Stimulated activated CD8-positive, alpha-beta memory T cell treated with anti-CD3 and anti-CD28 coated beads, Interleukin-15, amount 100 ng/mL, for 24 hours (primary cell): ENCODE measurements at regions not wholly inside any gene's neighbourhood (a gene's known extent, or its start where the extent isn't known, plus 50 kb on each side); places are given as distances from the start of the nearest gene placed in this dataset.

Experiments used
- DNase-seq: peaks from one replicate; pipeline ENCODE4 v3.0.0-alpha.2; 2020; ENCODE audit warnings: low read depth

- DNase-seq = no peak
These were observed 1104.7 kb downstream of the BCL11B start for GRCh38 chr14:98167275-98167674.

DNA sequence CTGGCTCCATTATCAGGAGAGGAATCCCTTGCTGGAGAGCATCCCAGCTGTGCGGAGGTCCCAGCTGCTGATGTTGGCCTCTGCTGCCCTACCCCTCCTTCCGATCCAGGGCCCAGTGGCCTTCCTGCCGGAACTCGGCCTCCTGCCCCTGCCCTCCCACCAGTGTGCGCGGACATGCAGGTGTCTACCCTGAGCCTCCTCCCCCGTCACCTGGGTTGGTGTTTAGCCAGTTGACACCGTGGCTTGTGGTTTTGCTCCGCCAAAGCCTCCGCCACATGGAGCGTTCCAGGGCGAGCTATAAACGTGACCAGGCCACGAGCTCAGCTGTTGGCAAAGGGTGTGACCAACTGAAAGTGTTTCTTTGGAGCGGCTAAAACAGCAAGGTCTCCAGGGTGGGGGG, 1104.3 kb downstream of the BCL11B start:
- DNase-seq = no peak

DNA sequence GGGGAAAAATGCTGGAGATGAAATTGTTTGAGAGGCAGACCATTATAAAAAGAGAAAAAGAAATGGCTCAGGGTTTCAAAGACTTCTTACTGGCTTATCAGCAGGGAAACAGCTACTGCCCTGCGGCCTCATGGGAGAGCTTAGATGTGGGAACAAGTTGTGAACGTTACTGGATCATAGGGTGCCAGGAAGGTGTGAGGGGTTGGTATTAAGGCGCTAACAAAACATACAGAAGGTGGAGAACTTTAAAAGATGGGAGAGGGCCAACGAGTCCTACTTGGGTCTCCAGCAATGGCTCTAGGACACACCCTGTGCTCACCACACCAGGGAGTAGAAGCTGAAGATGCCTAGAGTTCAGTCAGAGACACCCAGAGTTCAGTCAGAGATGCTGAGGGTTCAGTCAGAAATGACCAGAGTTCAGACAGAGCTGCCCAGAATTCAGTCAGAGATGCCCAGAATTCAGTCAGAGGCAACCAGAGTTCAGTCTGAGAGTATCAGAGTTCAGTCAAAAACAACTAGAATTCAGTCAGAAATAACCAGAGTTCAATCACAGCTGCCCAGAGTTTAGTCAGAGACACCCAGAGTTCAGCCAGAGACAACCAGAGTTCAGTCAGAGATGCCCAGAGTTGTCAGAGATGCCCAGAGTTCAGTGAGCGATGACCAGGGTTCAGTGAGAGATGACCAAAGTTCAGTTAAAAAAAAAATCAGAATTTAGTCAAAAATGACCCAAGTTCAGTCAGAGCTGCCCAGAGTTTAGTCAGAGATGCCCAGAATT, 1103.6 kb downstream of the BCL11B start:
- no peak for DNase-seq

GRCh38 chr14:98169170-98169587, 1102.8 kb downstream of the BCL11B start:
- no peak for DNase-seq

DNA sequence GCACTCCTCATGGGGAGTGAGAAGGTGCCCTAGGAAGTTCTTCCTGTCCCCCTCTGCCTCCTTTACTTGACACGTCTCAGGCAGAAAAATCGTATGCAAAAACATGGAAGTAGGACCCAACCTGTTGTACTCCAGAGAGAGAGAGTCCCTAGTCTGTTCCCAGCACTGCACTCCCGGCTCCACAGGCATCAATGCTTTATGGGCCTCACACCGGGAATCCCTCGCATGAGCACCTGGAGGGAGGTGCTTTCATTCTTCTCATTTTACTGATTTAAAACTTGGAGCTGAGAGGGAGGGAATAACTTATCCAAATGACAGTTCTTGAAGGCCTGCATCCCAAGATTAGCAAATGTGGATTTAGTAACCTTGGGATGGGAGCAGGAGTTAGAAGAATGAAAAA, 1101.4 kb downstream of the BCL11B start:
- DNase-seq = no peak

- no peak for DNase-seq
These were observed 1100.3 kb downstream of the BCL11B start for GRCh38 chr14:98171654-98172053.

- no peak for DNase-seq
These were observed 1099.7 kb downstream of the BCL11B start for GRCh38 chr14:98172243-98172778.

DNA sequence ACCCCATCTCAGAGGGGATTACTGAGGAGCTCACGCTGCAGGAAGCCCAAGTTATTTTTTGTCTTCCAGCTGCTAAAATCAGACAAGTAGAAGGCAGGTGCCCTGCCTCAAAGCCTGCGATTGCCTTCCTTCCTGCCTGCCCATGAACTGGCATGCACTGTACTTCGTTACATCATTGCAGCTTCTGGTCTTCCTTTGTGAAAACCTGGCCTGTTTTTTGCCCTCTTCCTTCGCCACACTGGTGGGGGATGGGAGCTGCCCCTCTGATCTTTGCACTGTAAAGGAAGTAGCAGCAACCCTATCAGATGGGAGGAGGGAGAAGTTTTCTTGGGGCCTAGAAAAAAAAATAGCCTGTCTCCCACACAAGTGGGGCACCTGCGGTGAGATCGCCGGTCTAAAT, 1098.7 kb downstream of the BCL11B start:
- DNase-seq = no peak

DNA sequence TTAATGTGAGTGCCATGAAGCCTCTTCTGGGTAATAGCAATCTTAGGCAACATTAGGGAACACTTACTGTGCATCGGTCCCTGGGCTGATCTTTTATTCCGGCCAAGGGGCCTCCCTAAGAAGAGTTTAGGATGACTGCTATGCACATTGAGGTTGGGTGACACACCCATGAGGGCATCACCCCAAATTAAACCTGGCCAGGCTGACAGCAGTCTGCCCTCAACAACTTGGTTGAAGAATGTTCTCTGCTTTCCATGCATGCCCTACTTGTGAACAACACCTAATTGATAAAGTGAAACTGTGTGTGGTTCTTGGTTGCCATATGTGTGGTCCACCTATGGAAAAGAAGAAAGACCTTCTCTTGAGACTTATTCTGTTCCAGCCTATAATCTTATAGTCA, 1098.0 kb downstream of the BCL11B start:
- no peak for DNase-seq

DNA sequence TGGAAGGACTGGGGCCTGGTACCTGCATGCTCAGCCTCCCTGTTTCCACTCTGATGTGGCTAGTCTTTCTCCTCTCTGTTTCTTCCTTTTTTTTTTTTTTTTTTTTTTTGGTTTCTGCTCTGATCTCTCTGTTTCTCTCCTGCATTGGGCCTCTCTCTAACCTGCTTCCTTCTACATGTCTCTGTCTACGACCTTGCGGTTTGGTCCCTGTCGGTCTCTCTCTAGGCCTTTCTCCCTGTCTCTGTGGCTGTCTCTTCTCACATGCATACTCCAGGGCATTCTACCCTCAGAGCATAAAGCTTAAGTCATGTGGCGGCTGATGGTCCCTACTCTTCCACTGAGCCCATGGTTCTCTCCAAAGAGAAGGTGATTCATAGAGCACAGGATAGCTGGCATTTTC, 1096.6 kb downstream of the BCL11B start:
- DNase-seq = no peak

DNA sequence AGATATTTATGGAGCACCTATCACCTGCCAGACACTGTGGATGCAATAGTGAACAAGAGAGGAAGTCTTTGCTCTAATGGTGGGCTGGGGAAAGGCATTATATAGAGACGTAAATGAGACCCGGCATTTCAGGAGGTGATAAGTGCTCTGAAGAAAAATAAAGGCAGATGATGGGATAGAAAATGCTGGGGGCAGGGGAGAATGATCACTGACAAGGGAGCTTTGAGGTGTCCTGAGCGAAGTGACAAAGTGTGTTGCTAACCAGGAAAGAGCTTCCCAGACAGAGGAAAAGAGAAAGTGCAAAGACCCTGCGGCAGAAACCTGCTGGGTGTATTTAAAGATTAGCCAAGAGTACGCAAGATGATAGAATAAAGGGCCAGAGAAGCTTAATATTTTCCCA, 1096.1 kb downstream of the BCL11B start:
- no peak for DNase-seq

- no peak for DNase-seq
These were observed 1095.1 kb downstream of the BCL11B start for GRCh38 chr14:98176892-98177291.

DNA sequence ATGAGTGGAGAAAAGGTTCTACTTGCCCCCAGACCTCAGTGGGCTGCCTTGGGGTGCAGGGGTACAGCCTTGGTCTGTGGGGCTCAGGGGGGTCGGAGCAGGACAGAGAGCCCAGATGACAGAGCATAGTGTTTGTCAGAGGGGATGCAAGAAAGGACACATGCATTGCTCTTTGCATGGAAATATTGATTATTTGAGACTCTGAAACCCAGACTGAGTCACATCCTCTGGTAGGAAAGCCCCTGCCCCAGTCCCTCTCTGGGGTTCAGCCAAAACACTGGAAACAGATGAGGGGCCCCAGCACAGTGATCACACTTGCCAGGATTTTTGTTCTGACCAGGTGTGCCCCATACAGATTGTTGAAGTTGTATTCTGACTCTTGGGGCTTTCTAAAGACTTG, 1094.4 kb downstream of the BCL11B start:
- DNase-seq = no peak

GRCh38 chr14:98181241-98181640, 1090.8 kb downstream of the BCL11B start:
- no peak for DNase-seq

DNA sequence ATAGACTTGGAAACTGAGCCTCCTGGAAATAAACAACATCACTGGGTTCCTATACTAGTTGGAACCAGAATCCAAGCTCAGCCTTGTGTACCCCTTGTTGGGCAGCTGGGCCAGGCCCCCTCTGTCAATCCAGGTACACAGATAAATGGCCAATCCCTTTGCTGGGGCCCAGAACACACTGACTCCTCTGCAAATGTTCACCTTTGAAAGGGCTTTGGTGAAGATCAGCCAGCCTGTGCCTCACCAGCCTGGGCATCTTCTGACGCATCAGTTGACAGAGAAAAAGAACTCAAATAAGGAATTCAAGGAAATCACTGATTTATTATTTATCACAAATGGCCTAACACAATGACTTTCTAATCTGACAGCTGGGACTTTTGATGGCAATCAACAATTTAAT, 1090.2 kb downstream of the BCL11B start:
- DNase-seq = no peak

DNA sequence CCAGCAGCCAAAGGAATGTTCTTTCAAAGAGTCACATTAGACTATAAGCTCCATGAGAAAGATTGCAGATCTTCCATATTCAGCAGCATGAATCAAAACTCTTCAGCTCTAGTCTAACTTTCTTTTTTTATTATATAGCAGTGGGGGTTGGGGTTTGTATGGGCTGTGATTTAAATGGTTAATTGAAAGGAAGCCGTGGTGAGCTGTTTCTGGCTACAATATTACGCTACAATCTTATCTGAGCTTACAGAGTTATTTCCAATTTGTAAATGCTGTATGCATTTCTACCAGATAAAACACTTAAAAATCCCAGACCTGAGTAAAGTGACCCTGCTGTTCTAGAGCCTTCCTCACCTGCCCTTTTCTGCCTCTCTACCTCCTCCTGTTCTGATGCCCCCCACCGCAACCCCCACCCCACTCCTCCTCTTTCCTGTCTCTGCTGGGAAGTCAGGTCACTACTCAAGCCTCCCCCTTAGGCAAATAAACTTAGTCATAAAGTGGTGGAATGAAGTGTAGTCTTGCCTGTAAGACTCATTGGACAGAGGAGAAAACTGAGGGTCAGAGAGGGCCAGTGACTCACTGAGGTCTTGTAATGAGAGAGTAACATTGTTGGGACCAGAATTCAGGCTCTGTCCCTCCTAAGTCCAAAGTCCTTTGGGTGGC, 1089.5 kb downstream of the BCL11B start:
- no peak for DNase-seq

- no peak for DNase-seq
These were observed 1088.4 kb downstream of the BCL11B start for GRCh38 chr14:98183556-98183955.

GRCh38 chr14:98184457-98184856, 1087.5 kb downstream of the BCL11B start:
- no peak for DNase-seq

GRCh38 chr14:98185036-98185435, 1087.0 kb downstream of the BCL11B start:
- no peak for DNase-seq

DNA sequence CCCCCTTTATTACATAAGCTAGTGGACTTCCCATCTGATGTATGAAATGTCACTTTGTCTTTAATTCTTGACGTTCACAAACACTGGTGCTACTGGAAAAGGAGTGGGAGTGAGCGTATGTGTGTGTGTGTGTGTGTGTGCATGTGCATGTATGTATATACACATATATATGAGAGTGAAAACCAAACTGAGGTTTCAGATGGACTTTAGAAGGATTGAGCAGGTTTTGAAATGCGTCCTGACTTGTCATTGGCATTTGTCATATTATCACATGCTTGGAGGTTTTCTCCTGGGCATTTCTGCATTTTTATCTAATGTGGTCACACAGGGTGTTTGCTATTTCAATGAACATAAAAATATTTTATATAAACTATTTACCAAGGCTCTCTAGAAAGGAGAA, 1085.9 kb downstream of the BCL11B start:
- DNase-seq = no peak

DNA sequence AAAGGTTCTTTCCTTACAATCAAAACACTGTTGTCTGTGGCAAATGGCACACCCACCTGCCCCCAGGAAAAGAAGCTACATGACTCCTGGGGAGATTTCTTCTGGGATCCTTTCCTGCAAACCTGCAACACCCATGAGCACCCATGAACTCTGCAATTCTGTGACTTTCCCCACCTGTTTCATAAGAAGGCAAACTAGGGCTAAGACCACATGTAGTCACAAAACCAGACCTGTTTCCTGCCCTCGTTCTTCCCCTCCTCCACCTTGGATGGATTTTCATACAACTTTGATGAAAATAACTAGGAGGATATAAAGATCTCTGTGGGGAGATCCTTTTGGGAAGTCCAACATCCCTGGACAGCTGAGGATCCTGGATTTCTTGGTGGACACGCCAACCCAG, 1084.7 kb downstream of the BCL11B start:
- DNase-seq = no peak

DNA sequence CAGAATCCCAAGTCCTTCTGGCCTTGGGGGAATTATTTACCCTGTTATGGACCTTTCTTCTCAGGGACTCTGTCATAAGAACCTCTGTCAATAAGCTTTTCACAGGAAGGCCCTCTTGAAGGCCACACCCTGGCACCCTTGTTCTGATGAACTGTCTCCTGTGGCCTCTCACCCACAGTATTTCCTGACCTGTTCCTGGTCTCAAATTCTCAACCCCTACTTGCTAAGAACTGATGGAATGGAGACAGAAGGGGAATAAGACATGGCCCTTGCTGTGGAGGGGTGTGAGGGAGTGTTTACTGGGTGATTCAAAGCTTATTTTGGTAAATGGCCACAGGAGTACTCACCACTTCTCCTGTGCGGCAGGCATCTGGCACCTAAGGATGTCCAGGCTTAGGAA, 1082.9 kb downstream of the BCL11B start:
- DNase-seq = no peak

DNA sequence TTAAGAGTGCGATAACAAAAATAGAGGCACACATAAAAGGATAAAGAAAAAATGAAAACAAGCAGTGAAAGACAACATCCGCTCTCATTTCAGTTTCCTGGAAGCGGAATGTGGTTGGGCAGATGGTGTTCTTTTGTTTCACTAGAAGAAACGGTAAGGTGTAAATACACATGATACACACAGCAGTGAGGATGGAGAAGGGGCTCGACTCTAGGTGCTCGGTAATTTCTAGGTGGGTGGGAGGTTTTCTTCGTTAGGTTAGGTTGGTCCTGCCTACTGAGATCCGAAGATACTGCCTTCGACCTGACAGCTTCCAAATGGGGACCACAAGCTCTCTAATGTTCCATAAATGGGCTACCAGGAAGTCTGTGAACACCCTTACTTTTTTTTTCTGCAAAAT, 1082.5 kb downstream of the BCL11B start:
- DNase-seq = no peak

GRCh38 chr14:98189944-98190343, 1082.1 kb downstream of the BCL11B start:
- no peak for DNase-seq
